ENCODE measurements at regions not wholly inside any gene's neighbourhood (a gene's known extent, or its start where the extent isn't known, plus 50 kb on each side); places are given as distances from the start of the nearest gene placed in this dataset.

- no peak for TF ChIP-seq POLR2A (IDR thresholded peaks at IDR 0.05; ENCODE audit: low read length)
- TF ChIP-seq GATA1 (IDR thresholded peaks at IDR 0.05; ENCODE audit: low read depth, low read length) = no peak
Observed at GRCh38 chr12:102564026-102564425, 83.7 kb upstream of the IGF1 start.

Data from erythroblast (primary cell).